HG02870 (cell line): ENCODE measurements at regions not wholly inside any gene's neighbourhood (a gene's known extent, or its start where the extent isn't known, plus 50 kb on each side); places are given as distances from the start of the nearest gene placed in this dataset.

Source experiments
- ATAC-seq: cut with Tn5 transposase; IDR thresholded peaks from one replicate; pipeline ENCODE4 v1.9.1; 2021; ENCODE audit warnings: mild to moderate bottlenecking, moderate library complexity; ENCODE audit not compliant: unreplicated experiment

- no peak for ATAC-seq
These were observed 198.7 kb upstream of the LUZP2 start for GRCh38 chr11:24298146-24298545.

GRCh38 chr11:24311974-24312373 lies 184.9 kb upstream of the LUZP2 start:
- no peak for ATAC-seq

- no peak for ATAC-seq
These were observed 184.2 kb upstream of the LUZP2 start for GRCh38 chr11:24312464-24313238.

GRCh38 chr11:24321229-24321628 lies 175.6 kb upstream of the LUZP2 start:
- no peak for ATAC-seq

GRCh38 chr11:24324211-24324610 lies 172.6 kb upstream of the LUZP2 start:
- ATAC-seq, result no peak

GRCh38 chr11:24344222-24344621 lies 152.6 kb upstream of the LUZP2 start:
- no peak for ATAC-seq

- ATAC-seq, result no peak
These were observed 147.9 kb upstream of the LUZP2 start for GRCh38 chr11:24348908-24349307.

- no peak for ATAC-seq
These were observed 145.7 kb upstream of the LUZP2 start for GRCh38 chr11:24351179-24351578.

- no peak for ATAC-seq
These were observed 140.4 kb upstream of the LUZP2 start for GRCh38 chr11:24356501-24356900.

- no peak for ATAC-seq
These were observed 139.0 kb upstream of the LUZP2 start for GRCh38 chr11:24357620-24358410.

GRCh38 chr11:24372491-24372890 lies 124.4 kb upstream of the LUZP2 start:
- no peak for ATAC-seq

GRCh38 chr11:24373516-24373915 lies 123.3 kb upstream of the LUZP2 start:
- no peak for ATAC-seq

- ATAC-seq, result no peak
These were observed 121.5 kb upstream of the LUZP2 start for GRCh38 chr11:24375351-24375750.

GRCh38 chr11:24375931-24376330 lies 120.9 kb upstream of the LUZP2 start:
- ATAC-seq, result no peak

GRCh38 chr11:24383137-24383536 lies 113.7 kb upstream of the LUZP2 start:
- ATAC-seq, result no peak

GRCh38 chr11:24384240-24384639 lies 112.6 kb upstream of the LUZP2 start:
- ATAC-seq, result no peak

GRCh38 chr11:24386546-24387397 lies 110.1 kb upstream of the LUZP2 start:
- ATAC-seq, result no peak

GRCh38 chr11:24389575-24389974 lies 107.3 kb upstream of the LUZP2 start:
- no peak for ATAC-seq

GRCh38 chr11:24390016-24390415 lies 106.8 kb upstream of the LUZP2 start:
- ATAC-seq, result no peak

GRCh38 chr11:24390762-24391161 lies 106.1 kb upstream of the LUZP2 start:
- no peak for ATAC-seq

- no peak for ATAC-seq
These were observed 105.7 kb upstream of the LUZP2 start for GRCh38 chr11:24391167-24391566.
